H9 (cell line): ENCODE measurements at regions not wholly inside any gene's neighbourhood (a gene's known extent, or its start where the extent isn't known, plus 50 kb on each side); places are given as distances from the start of the nearest gene placed in this dataset.

Experiments
- DNase-seq: peaks from one replicate; pipeline ENCODE4 v3.0.0-alpha.2; 2017
- H2AFZ ChIP-seq: one replicate; pipeline ENCODE4 v1.6.1; 2013; ENCODE audit warnings: mild to moderate bottlenecking, low read length, control low read depth, moderate library complexity
- H2AK5ac ChIP-seq: 2 replicates; pipeline ENCODE4 v1.6.1; 2013; ENCODE audit warnings: low read length, control low read depth, mixed read lengths; ENCODE audit not compliant: insufficient read length
- H2BK120ac ChIP-seq: one replicate; pipeline ENCODE4 v1.6.1; 2013; ENCODE audit warnings: low read depth, mild to moderate bottlenecking, low read length, control low read depth, inconsistent platforms; ENCODE audit not compliant: poor library complexity, severe bottlenecking
- H2BK12ac ChIP-seq: 2 replicates; pipeline ENCODE4 v1.6.1; 2013; ENCODE audit warnings: low read length, control low read depth, mixed read lengths, low read depth; ENCODE audit not compliant: insufficient read length
- H2BK15ac ChIP-seq: 2 replicates; pipeline ENCODE4 v1.6.1; 2013; ENCODE audit warnings: low read depth, low read length, control low read depth
- H2BK20ac ChIP-seq: one replicate; pipeline ENCODE4 v1.6.1; 2013; ENCODE audit warnings: low read depth, mild to moderate bottlenecking, low read length, control low read depth, inconsistent platforms; ENCODE audit not compliant: poor library complexity, severe bottlenecking
- H2BK5ac ChIP-seq: 2 replicates; pipeline ENCODE4 v1.6.1; 2013; ENCODE audit warnings: low read length, control low read depth, mixed read lengths; ENCODE audit not compliant: insufficient read length
- H3K14ac ChIP-seq: 2 replicates; pipeline ENCODE4 v1.6.1; 2013; ENCODE audit warnings: low read length, control low read depth; ENCODE audit not compliant: insufficient read depth
- H3K18ac ChIP-seq: 2 replicates; pipeline ENCODE4 v1.6.1; 2013; ENCODE audit warnings: low read depth, mild to moderate bottlenecking, mixed read lengths, low read length, control low read depth; ENCODE audit not compliant: insufficient read length
- H3K23ac ChIP-seq: 2 replicates; pipeline ENCODE4 v1.6.1; 2013; ENCODE audit warnings: low read length, control low read depth, mixed read lengths, low read depth; ENCODE audit not compliant: insufficient read length
- H3K23me2 ChIP-seq: 2 replicates; pipeline ENCODE4 v1.6.1; 2013; ENCODE audit warnings: low read depth, mild to moderate bottlenecking, mixed read lengths, low read length, control low read depth; ENCODE audit not compliant: insufficient read length, poor library complexity, severe bottlenecking
- H3K27ac ChIP-seq: 2 replicates; pipeline ENCODE4 v1.5.1; 2013; ENCODE audit warnings: low read length, control low read depth, mixed read lengths, low read depth; ENCODE audit not compliant: insufficient read length
- H3K27me3 ChIP-seq: 2 replicates; pipeline ENCODE4 v1.6.1; 2013; ENCODE audit warnings: low read length, control low read depth, inconsistent platforms; ENCODE audit not compliant: insufficient read depth
- H3K4ac ChIP-seq: 2 replicates; pipeline ENCODE4 v1.6.1; 2013; ENCODE audit warnings: low read depth, mild to moderate bottlenecking, control low read depth, inconsistent platforms, low read length, moderate library complexity
- H3K4me1 ChIP-seq: 2 replicates; pipeline ENCODE4 v1.6.1; 2013; ENCODE audit warnings: low read length, control low read depth, inconsistent platforms; ENCODE audit not compliant: insufficient read depth
- H3K4me2 ChIP-seq: 2 replicates; pipeline ENCODE4 v1.6.1; 2013; ENCODE audit warnings: low read length, control low read depth, mixed read lengths; ENCODE audit not compliant: insufficient read length, insufficient read depth
- H3K56ac ChIP-seq: 2 replicates; pipeline ENCODE4 v1.6.1; 2013; ENCODE audit warnings: low read depth, mild to moderate bottlenecking, mixed read lengths, low read length, control low read depth; ENCODE audit not compliant: insufficient read length
- H3K79me1 ChIP-seq: 2 replicates; pipeline ENCODE4 v1.6.1; 2013; ENCODE audit warnings: low read depth, mild to moderate bottlenecking, moderate library complexity, low read length, control low read depth, inconsistent platforms; ENCODE audit not compliant: insufficient read depth, poor library complexity, severe bottlenecking
- H3K79me2 ChIP-seq: 2 replicates; pipeline ENCODE4 v1.6.1; 2013; ENCODE audit warnings: low read length, control low read depth, inconsistent platforms; ENCODE audit not compliant: insufficient read depth
- H3K9ac ChIP-seq: 2 replicates; pipeline ENCODE4 v1.6.1; 2013; ENCODE audit warnings: low read length, control low read depth, mixed read lengths; ENCODE audit not compliant: insufficient read length; ENCODE audit errors: extremely low read depth
- H3K9me3 ChIP-seq: one replicate; pipeline ENCODE4 v1.6.1; 2013; ENCODE audit warnings: low read depth, low read length, inconsistent platforms; ENCODE audit not compliant: control insufficient read depth
- H3T11ph ChIP-seq: one replicate; pipeline ENCODE4 v1.6.1; 2013; ENCODE audit warnings: mild to moderate bottlenecking, low read length, control low read depth, inconsistent platforms
- H4K20me1 ChIP-seq: one replicate; pipeline ENCODE4 v1.6.1; 2013; ENCODE audit not compliant: control insufficient read depth, insufficient read length, insufficient read depth
- H4K5ac ChIP-seq: 2 replicates; pipeline ENCODE4 v1.6.1; 2013; ENCODE audit warnings: low read depth, mild to moderate bottlenecking, mixed read lengths, low read length, control low read depth; ENCODE audit not compliant: insufficient read length
- H4K8ac ChIP-seq: replicated peaks from 2 replicates; pipeline ENCODE4 v1.6.1; 2013; ENCODE audit warnings: low read length, control low read depth, mixed read lengths, low read depth; ENCODE audit not compliant: insufficient read length
- H4K91ac ChIP-seq: 2 replicates; pipeline ENCODE4 v1.6.1; 2013; ENCODE audit warnings: low read depth, mild to moderate bottlenecking, moderate library complexity, mixed read lengths, low read length, control low read depth; ENCODE audit not compliant: insufficient read length
- H3K27ac Mint-ChIP-seq, 3 experiments: 2 replicates in 2 of 3; 3 replicates in 1 of 3; pipeline ENCODE4 v1.8.0; 2020 to 2021; ENCODE audit warnings: mixed read lengths in 3 of 3, mild to moderate bottlenecking in 1 of 3, moderate library complexity in 1 of 3
- H3K27me3 Mint-ChIP-seq: 2 replicates; pipeline ENCODE4 v1.8.0; 2021; ENCODE audit warnings: low read depth, mild to moderate bottlenecking, moderate library complexity, mixed read lengths
- H3K36me3 Mint-ChIP-seq, 3 experiments: 2 replicates in 2 of 3; 3 replicates in 1 of 3; pipeline ENCODE4 v1.8.0; 2020 to 2021; ENCODE audit warnings: low read depth in 3 of 3, mixed read lengths in 3 of 3; ENCODE audit not compliant: insufficient read depth in 1 of 3
- H3K4me1 Mint-ChIP-seq, 2 experiments: 2 replicates each; pipeline ENCODE4 v1.8.0; 2020; ENCODE audit warnings: mixed read lengths in 2 of 2
- H3K4me3 Mint-ChIP-seq, 2 experiments: 2 replicates in 1 of 2; 3 replicates in 1 of 2; pipeline ENCODE4 v1.8.0; 2020 to 2021; ENCODE audit warnings: mild to moderate bottlenecking in 2 of 2, mixed read lengths in 2 of 2, moderate library complexity in 1 of 2
- H3K9me3 Mint-ChIP-seq, 2 experiments: 2 replicates in 1 of 2; 3 replicates in 1 of 2; pipeline ENCODE4 v1.8.0; 2020; ENCODE audit warnings: mild to moderate bottlenecking in 2 of 2, mixed read lengths in 2 of 2, moderate library complexity in 1 of 2
- CTCF ChIP-seq: fragments of 200-600 bp; sonication (generic); conservative IDR thresholded peaks from 3 replicates; pipeline ENCODE4 v1.8.0; 2021; ENCODE audit warnings: antibody characterized with exemption, mild to moderate bottlenecking
- WGBS: extraction: QIAGEN DNeasy Blood & Tissue Kit; methylation state at CpG from one replicate; pipeline ENCODE4 v1.1.7; 2013; ENCODE audit warnings: missing lambda C conversion rate, low lambda C conversion rate, mixed read lengths; ENCODE audit not compliant: insufficient read length; ENCODE audit errors: extremely low coverage; 5-methylcytosine and 5-hydroxymethylcytosine counted together

- Mint-ChIP-seq H3K4me3 (no peak overlapping the region), H3K4me1 (peaks cover 3 to 10% of the 10 kb centered on the region in 2 experiments; a peak in 2 of 4 replicates), H3K36me3 (no peaks in the 10 kb centered on the region; a peak in 1 of 7 replicates), H3K9me3 (no peaks in the 10 kb centered on the region), H3K27ac (no peak overlapping the region), H3K27me3 (no peaks in the 10 kb centered on the region)
- Histone ChIP-seq H3T11ph (no peak overlapping the region), H2BK15ac (no peak overlapping the region), H3K18ac (no peak overlapping the region), H3K27me3 (no peaks in the 10 kb centered on the region), H4K8ac (no peak overlapping the region), H4K5ac (no peak overlapping the region), H3K23me2 (no peaks in the 10 kb centered on the region), H4K91ac (no peak overlapping the region), H2AK5ac (no peak overlapping the region), H2BK12ac (no peak overlapping the region), H2BK20ac (no peak overlapping the region), H3K4ac (no peak overlapping the region), H2AFZ (no peak overlapping the region), H3K79me1 (no peaks in the 10 kb centered on the region), H3K4me1 (no peaks in the 10 kb centered on the region; the same call in 1 of the 2 replicates), H3K23ac (no peak overlapping the region), H3K27ac (no peak overlapping the region), H3K9ac (no peak overlapping the region), H2BK5ac (no peak overlapping the region), H3K9me3 (no peaks in the 10 kb centered on the region), H4K20me1 (no peaks in the 10 kb centered on the region), H3K56ac (no peak overlapping the region), H2BK120ac (no peak overlapping the region), H3K14ac (no peak overlapping the region), H3K79me2 (no peaks in the 10 kb centered on the region; the same call in 1 of the 2 replicates), H3K4me2 (no peak overlapping the region)
- no CpG with 5 or more reads among the region's 5 CpGs for WGBS
- TF ChIP-seq CTCF = peak; percentile 95
- DNase-seq = no peak
Observed at GRCh38 chr3:76107935-76108570, 322.7 kb upstream of the ZNF717 start.
